ENCODE measurements at regions not wholly inside any gene's neighbourhood (a gene's known extent, or its start where the extent isn't known, plus 50 kb on each side); places are given as distances from the start of the nearest gene placed in this dataset.

DNA sequence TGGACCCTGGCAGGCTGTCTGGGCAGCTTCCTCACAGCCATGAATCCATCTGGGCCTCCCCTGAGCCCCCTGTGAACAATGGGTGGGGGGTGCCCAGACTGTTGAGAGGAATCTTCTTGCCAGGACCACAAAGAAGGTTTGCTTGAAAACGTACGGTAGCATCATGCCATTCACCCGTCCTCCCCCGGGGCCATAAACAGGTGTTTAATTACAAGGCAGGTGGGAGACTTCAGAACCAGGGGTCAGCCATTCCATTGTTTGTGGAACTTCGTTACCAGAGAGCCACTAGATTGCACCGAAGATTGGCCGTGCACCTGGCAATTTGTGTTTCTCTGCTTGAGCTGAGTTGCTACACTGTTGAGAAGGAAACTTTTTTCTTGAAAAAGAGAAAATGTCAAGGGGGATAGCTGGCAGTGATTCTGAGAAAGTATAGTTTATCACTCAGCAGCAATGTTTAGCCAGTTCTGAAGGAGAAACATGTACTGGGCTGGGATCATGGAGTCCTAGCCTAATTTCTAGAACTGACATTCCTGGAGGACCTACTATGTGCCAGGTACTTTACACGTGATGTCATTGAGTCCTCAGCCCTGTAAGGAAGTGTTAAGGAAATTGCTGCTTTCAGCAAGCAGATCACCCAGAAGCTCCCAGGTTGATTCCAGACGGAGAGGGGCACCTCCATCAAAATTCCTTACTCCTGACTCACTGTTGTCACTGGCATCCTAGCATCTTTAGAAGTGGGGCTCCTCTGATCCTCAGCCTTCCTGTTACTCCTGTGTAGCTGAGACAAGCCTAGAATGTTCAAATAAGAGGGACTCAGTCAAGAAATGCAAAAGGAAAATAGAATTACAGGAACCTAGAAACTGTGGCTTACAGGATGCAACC lies 103.8 kb upstream of the UBE2E1 start:
- H3K9ac ChIP-seq (ENCODE audit: low read depth in 1 of 2, low read length in 2 of 2), result no peak overlapping the region
- no peaks in the 10 kb centered on the region for H3K9me3 ChIP-seq (ENCODE audit: control insufficient read depth in 1 of 2, low read length in 2 of 2)
- H3K27me3 ChIP-seq (ENCODE audit: control insufficient read depth in 1 of 2, insufficient read depth in 2 of 2, low read length in 2 of 2), result no peaks in the 10 kb centered on the region
- H3K36me3 ChIP-seq (ENCODE audit: control insufficient read depth in 1 of 2, insufficient read depth in 2 of 2, low read length in 2 of 2), result no peaks in the 10 kb centered on the region
- no peak overlapping the region for H3K4me3 ChIP-seq (ENCODE audit: low read depth in 1 of 2, low read length in 2 of 2)
- no peak overlapping the region for H3K27ac ChIP-seq (ENCODE audit: low read depth, low read length)
- H3K4me1 ChIP-seq (ENCODE audit: control insufficient read depth in 1 of 2, insufficient read depth in 2 of 2, low read length in 2 of 2), result no peaks in the 10 kb centered on the region

DNA sequence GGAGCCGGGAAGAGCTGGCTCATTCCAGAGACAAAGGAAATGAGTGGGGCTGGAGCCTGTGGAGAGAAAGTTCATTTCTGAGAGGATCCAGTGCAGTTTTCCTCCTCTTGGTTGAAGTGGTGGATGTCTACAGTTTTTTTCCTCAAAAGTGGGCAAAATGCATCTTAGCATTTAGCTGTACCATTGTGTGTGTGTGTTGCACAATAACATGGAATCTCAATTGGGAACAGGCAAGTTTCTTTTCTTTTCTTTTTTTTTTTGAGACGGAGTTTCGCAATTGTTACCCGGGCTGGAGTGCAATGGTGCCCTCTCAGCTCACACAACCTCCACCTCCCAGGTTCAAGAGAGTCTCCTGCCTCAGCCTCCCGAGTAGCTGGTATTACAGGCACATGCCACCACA lies 101.5 kb upstream of the UBE2E1 start:
- H3K4me3 ChIP-seq (ENCODE audit: low read depth in 1 of 2, low read length in 2 of 2), result no peak overlapping the region
- no peak overlapping the region for H3K27ac ChIP-seq (ENCODE audit: low read depth, low read length)
- no peaks in the 10 kb centered on the region for H3K4me1 ChIP-seq (ENCODE audit: control insufficient read depth in 1 of 2, insufficient read depth in 2 of 2, low read length in 2 of 2)
- H3K9me3 ChIP-seq (ENCODE audit: control insufficient read depth in 1 of 2, low read length in 2 of 2), result no peaks in the 10 kb centered on the region
- H3K27me3 ChIP-seq (ENCODE audit: control insufficient read depth in 1 of 2, insufficient read depth in 2 of 2, low read length in 2 of 2), result no peaks in the 10 kb centered on the region
- no peak overlapping the region for H3K9ac ChIP-seq (ENCODE audit: low read depth in 1 of 2, low read length in 2 of 2)
- no peaks in the 10 kb centered on the region for H3K36me3 ChIP-seq (ENCODE audit: control insufficient read depth in 1 of 2, insufficient read depth in 2 of 2, low read length in 2 of 2)

DNA sequence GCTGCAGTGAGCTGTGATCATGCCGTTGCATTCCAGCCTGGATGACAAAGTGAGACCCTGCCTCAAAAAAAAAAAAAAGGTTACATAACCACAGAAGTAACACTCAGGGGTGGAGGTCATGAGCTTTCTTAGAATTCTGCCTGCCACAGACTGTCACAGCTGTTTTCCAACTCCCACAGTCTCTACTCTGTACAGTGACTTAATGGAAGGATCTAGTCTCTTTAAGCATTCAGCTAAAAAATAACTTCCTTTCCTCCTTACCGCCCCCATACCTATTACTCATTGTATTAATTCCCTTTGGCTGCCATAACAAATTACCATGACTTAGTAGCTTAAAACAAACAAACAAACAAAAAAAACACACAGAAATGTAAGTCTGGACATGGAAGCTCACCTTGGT lies 99.6 kb upstream of the UBE2E1 start:
- Histone ChIP-seq H3K9me3 (ENCODE audit: control insufficient read depth in 1 of 2, low read length in 2 of 2) (no peaks in the 10 kb centered on the region), H3K9ac (ENCODE audit: low read depth in 1 of 2, low read length in 2 of 2) (no peak overlapping the region), H3K27ac (ENCODE audit: low read depth, low read length) (no peak overlapping the region), H3K4me1 (ENCODE audit: control insufficient read depth in 1 of 2, insufficient read depth in 2 of 2, low read length in 2 of 2) (peaks cover 0 to 7% of the 10 kb centered on the region in 2 donors), H3K4me3 (ENCODE audit: low read depth in 1 of 2, low read length in 2 of 2) (no peak overlapping the region), H3K36me3 (ENCODE audit: control insufficient read depth in 1 of 2, insufficient read depth in 2 of 2, low read length in 2 of 2) (no peaks in the 10 kb centered on the region), H3K27me3 (ENCODE audit: control insufficient read depth in 1 of 2, insufficient read depth in 2 of 2, low read length in 2 of 2) (no peaks in the 10 kb centered on the region)

- no peak overlapping the region for H3K4me3 ChIP-seq (ENCODE audit: low read depth in 1 of 2, low read length in 2 of 2)
- H3K9ac ChIP-seq (ENCODE audit: low read depth in 1 of 2, low read length in 2 of 2), result no peak overlapping the region
- no peak overlapping the region for H3K27ac ChIP-seq (ENCODE audit: low read depth, low read length)
- H3K9me3 ChIP-seq (ENCODE audit: control insufficient read depth in 1 of 2, low read length in 2 of 2), result no peaks in the 10 kb centered on the region
- H3K27me3 ChIP-seq (ENCODE audit: control insufficient read depth in 1 of 2, insufficient read depth in 2 of 2, low read length in 2 of 2), result no peaks in the 10 kb centered on the region
- H3K36me3 ChIP-seq (ENCODE audit: control insufficient read depth in 1 of 2, insufficient read depth in 2 of 2, low read length in 2 of 2), result no peaks in the 10 kb centered on the region
- peaks cover 0 to 7% of the 10 kb centered on the region in 2 donors for H3K4me1 ChIP-seq (ENCODE audit: control insufficient read depth in 1 of 2, insufficient read depth in 2 of 2, low read length in 2 of 2)
These were observed 95.8 kb upstream of the UBE2E1 start for GRCh38 chr3:23709987-23710386.

DNA sequence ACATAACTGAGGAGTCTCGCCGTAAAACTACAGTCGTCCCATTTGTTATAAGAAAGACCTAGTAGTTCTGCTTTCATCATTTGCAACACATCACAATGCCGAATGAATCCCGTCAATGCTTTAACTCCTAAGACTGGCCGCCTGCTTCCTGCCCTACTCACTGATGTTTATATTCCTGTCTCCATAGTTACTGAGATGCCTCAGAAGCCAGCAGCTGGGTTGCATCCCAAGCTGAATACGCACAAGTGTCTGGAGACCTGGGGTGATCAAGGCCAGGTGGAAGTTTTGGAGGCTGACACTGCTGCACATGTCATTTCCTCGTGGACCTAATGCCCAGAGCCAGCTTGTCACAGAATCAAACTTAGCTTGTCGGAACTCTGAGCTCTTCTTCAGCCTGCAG lies 95.2 kb upstream of the UBE2E1 start:
- peaks cover 0 to 7% of the 10 kb centered on the region in 2 donors for H3K4me1 ChIP-seq (ENCODE audit: control insufficient read depth in 1 of 2, insufficient read depth in 2 of 2, low read length in 2 of 2)
- no peaks in the 10 kb centered on the region for H3K27me3 ChIP-seq (ENCODE audit: control insufficient read depth in 1 of 2, insufficient read depth in 2 of 2, low read length in 2 of 2)
- H3K4me3 ChIP-seq (ENCODE audit: low read depth in 1 of 2, low read length in 2 of 2), result no peak overlapping the region
- H3K9me3 ChIP-seq (ENCODE audit: control insufficient read depth in 1 of 2, low read length in 2 of 2), result no peaks in the 10 kb centered on the region
- H3K9ac ChIP-seq (ENCODE audit: low read depth in 1 of 2, low read length in 2 of 2), result no peak overlapping the region
- H3K36me3 ChIP-seq (ENCODE audit: control insufficient read depth in 1 of 2, insufficient read depth in 2 of 2, low read length in 2 of 2), result no peaks in the 10 kb centered on the region
- H3K27ac ChIP-seq (ENCODE audit: low read depth, low read length), result no peak overlapping the region

DNA sequence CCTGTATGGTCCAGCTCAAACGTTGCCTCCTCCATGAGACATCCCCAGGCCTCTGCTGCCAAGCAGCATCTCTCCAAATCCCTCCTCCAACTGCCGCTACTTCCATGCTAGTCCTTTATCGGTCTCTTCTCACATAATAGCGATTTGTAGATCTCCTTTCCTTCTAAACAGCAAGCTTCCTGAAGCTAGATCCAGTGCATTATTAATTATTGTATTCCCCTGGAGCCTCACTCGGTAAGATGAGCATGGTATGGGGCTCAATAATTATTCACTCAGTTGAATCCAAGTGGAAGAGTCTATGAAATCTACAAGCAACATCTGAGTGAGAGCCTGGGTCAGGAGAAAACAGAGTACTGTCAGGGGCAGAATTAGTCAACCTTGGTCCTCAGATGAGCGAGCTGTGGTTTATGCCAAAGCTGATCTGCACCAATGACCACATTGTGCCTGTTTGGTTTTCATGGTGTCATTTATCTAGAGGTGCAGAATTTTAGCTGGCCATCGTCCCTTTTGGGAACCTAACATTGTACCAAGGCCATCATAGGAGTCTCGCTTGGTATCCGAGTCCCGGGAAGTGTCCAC lies 93.8 kb upstream of the UBE2E1 start:
- no peak overlapping the region for H3K9ac ChIP-seq (ENCODE audit: low read depth in 1 of 2, low read length in 2 of 2)
- no peaks in the 10 kb centered on the region for H3K36me3 ChIP-seq (ENCODE audit: control insufficient read depth in 1 of 2, insufficient read depth in 2 of 2, low read length in 2 of 2)
- no peaks in the 10 kb centered on the region for H3K27me3 ChIP-seq (ENCODE audit: control insufficient read depth in 1 of 2, insufficient read depth in 2 of 2, low read length in 2 of 2)
- no peak overlapping the region for H3K27ac ChIP-seq (ENCODE audit: low read depth, low read length)
- H3K4me3 ChIP-seq (ENCODE audit: low read depth in 1 of 2, low read length in 2 of 2), result no peak overlapping the region
- no peaks in the 10 kb centered on the region for H3K9me3 ChIP-seq (ENCODE audit: control insufficient read depth in 1 of 2, low read length in 2 of 2)
- H3K4me1 ChIP-seq (ENCODE audit: control insufficient read depth in 1 of 2, insufficient read depth in 2 of 2, low read length in 2 of 2), result peaks cover 0 to 7% of the 10 kb centered on the region in 2 donors

DNA sequence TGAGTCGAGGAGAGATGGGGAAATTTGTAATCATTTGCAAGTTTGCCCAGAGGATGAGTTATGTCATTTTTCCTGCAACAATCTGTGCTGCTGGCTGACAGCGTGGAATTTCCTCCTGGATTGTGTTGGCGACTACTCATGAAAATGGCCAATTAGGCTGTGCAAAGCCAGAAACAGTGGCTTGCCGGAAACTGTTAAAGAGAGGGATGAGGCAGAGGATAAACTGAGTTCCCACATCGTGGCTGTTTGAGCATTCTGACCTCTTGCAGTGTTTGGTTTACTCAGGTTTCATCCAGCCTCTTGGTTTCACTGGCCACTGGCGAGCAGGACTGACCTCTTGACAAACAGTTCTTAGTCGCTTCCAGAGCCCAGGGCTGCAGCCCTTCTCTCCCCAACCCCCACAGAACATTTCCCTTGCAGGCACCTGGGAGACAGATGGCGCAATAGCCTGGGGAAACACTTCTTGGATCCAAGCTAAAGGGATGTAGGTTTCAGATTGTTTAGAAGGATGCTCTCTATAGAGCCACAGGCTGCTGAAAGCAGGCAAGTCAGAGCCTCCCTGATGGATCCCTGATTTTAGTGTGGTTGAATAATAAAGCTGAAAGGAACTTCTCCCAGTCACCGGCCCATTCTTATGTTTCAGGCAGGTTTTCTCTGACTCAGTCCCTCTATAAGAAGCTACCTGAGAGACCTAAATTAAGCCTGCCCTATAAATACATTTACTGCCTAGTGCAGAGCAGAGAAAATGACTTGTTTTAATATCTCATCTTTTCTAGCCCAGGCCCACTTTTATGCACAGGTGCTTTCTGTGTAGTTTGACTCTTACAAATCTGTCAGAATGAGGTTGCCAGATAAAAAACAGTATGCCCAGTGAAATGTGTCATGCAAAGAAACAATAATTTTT lies 92.8 kb upstream of the UBE2E1 start:
- Histone ChIP-seq H3K4me3 (ENCODE audit: low read depth in 1 of 2, low read length in 2 of 2) (no peak overlapping the region), H3K9me3 (ENCODE audit: control insufficient read depth in 1 of 2, low read length in 2 of 2) (no peaks in the 10 kb centered on the region), H3K36me3 (ENCODE audit: control insufficient read depth in 1 of 2, insufficient read depth in 2 of 2, low read length in 2 of 2) (no peaks in the 10 kb centered on the region), H3K9ac (ENCODE audit: low read depth in 1 of 2, low read length in 2 of 2) (no peak overlapping the region), H3K27me3 (ENCODE audit: control insufficient read depth in 1 of 2, insufficient read depth in 2 of 2, low read length in 2 of 2) (no peaks in the 10 kb centered on the region), H3K4me1 (ENCODE audit: control insufficient read depth in 1 of 2, insufficient read depth in 2 of 2, low read length in 2 of 2) (peaks cover 0 to 7% of the 10 kb centered on the region in 2 donors), H3K27ac (ENCODE audit: low read depth, low read length) (no peak overlapping the region)

- Histone ChIP-seq H3K4me3 (ENCODE audit: low read depth in 1 of 2, low read length in 2 of 2) (no peak overlapping the region), H3K36me3 (ENCODE audit: control insufficient read depth in 1 of 2, insufficient read depth in 2 of 2, low read length in 2 of 2) (no peaks in the 10 kb centered on the region), H3K27ac (ENCODE audit: low read depth, low read length) (no peak overlapping the region), H3K9me3 (ENCODE audit: control insufficient read depth in 1 of 2, low read length in 2 of 2) (no peaks in the 10 kb centered on the region), H3K9ac (ENCODE audit: low read depth in 1 of 2, low read length in 2 of 2) (no peak overlapping the region), H3K4me1 (ENCODE audit: control insufficient read depth in 1 of 2, insufficient read depth in 2 of 2, low read length in 2 of 2) (peaks cover 0 to 7% of the 10 kb centered on the region in 2 donors), H3K27me3 (ENCODE audit: control insufficient read depth in 1 of 2, insufficient read depth in 2 of 2, low read length in 2 of 2) (no peaks in the 10 kb centered on the region)
These were observed 92.1 kb upstream of the UBE2E1 start for GRCh38 chr3:23713641-23714040.

DNA sequence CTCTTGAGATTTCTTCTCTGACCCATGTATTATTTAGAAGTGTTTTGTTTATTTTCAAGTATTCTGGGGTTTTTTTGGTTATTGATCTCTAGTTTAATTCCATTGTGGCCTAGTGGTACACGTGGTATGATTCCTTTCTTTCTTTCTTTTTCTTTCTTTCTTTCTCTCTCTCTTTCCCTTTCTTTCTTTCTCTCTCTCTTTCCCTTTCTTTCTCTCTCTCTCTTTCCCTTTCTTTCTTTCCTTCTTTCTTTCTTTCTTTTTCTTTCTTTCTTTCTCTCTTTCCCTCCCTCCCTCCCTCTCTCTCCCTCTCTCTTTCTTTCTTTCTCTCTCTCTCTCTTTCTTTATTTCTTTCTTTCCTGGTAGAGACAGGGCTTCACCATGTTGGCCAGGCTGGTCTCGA lies 85.7 kb upstream of the UBE2E1 start:
- no peaks in the 10 kb centered on the region for H3K4me1 ChIP-seq (ENCODE audit: control insufficient read depth in 1 of 2, insufficient read depth in 2 of 2, low read length in 2 of 2)
- no peak overlapping the region for H3K4me3 ChIP-seq (ENCODE audit: low read depth in 1 of 2, low read length in 2 of 2)
- H3K27me3 ChIP-seq (ENCODE audit: control insufficient read depth in 1 of 2, insufficient read depth in 2 of 2, low read length in 2 of 2), result no peaks in the 10 kb centered on the region
- H3K36me3 ChIP-seq (ENCODE audit: control insufficient read depth in 1 of 2, insufficient read depth in 2 of 2, low read length in 2 of 2), result no peaks in the 10 kb centered on the region
- H3K27ac ChIP-seq (ENCODE audit: low read depth, low read length), result no peak overlapping the region
- no peaks in the 10 kb centered on the region for H3K9me3 ChIP-seq (ENCODE audit: control insufficient read depth in 1 of 2, low read length in 2 of 2)
- H3K9ac ChIP-seq (ENCODE audit: low read depth in 1 of 2, low read length in 2 of 2), result no peak overlapping the region

- H3K9ac ChIP-seq (ENCODE audit: low read depth in 1 of 2, low read length in 2 of 2), result no peak overlapping the region
- H3K27me3 ChIP-seq (ENCODE audit: control insufficient read depth in 1 of 2, insufficient read depth in 2 of 2, low read length in 2 of 2), result no peaks in the 10 kb centered on the region
- H3K4me1 ChIP-seq (ENCODE audit: control insufficient read depth in 1 of 2, insufficient read depth in 2 of 2, low read length in 2 of 2), result no peaks in the 10 kb centered on the region
- no peak overlapping the region for H3K27ac ChIP-seq (ENCODE audit: low read depth, low read length)
- H3K36me3 ChIP-seq (ENCODE audit: control insufficient read depth in 1 of 2, insufficient read depth in 2 of 2, low read length in 2 of 2), result no peaks in the 10 kb centered on the region
- no peak overlapping the region for H3K4me3 ChIP-seq (ENCODE audit: low read depth in 1 of 2, low read length in 2 of 2)
- H3K9me3 ChIP-seq (ENCODE audit: control insufficient read depth in 1 of 2, low read length in 2 of 2), result no peaks in the 10 kb centered on the region
These were observed 84.9 kb upstream of the UBE2E1 start for GRCh38 chr3:23720885-23721284.
